ENCODE measurements at regions not wholly inside any gene's neighbourhood (a gene's known extent, or its start where the extent isn't known, plus 50 kb on each side); places are given as distances from the start of the nearest gene placed in this dataset.

GRCh38 chr9:13939701-13940490 lies 374.0 kb downstream of the NFIB start:
- no peak overlapping the region for H3K4me2 ChIP-seq (ENCODE audit: insufficient read depth, low read length)

GRCh38 chr9:13939134-13939533 lies 374.8 kb downstream of the NFIB start:
- Histone ChIP-seq H3K27me3 (ENCODE audit: control insufficient read depth in 2 of 2, insufficient read depth in 2 of 2, low read length in 2 of 2) (no peaks in the 10 kb centered on the region), H3K4me1 (ENCODE audit: control insufficient read depth, extremely low read depth, insufficient read depth, low read length) (peaks cover 31% of the 10 kb centered on the region), H4K20me1 (replicated peaks; ENCODE audit: control insufficient read depth, extremely low read depth, insufficient read depth, low read length) (no peaks in the 10 kb centered on the region), H3K9me1 (replicated peaks; ENCODE audit: control insufficient read depth, extremely low read depth, insufficient read depth, low read length) (no peaks in the 10 kb centered on the region), H3K79me2 (ENCODE audit: control insufficient read depth, insufficient read depth, low read length) (no peaks in the 10 kb centered on the region), H3K27ac (ENCODE audit: insufficient read depth, low read depth, low read length) (peak overlapping the region; percentile 49), H3K4me3 (replicated peaks in 1 of 3; ENCODE audit: insufficient read depth in 1 of 3, low read depth in 1 of 3, low read length in 3 of 3) (no peak overlapping the region), H2AFZ (ENCODE audit: low read depth, low read length) (peak overlapping the region; percentile 79), H3K9me3 (replicated peaks; ENCODE audit: control insufficient read depth, insufficient read depth, low read length) (no peaks in the 10 kb centered on the region), H3K36me3 (ENCODE audit: control insufficient read depth in 2 of 2, extremely low read depth in 1 of 2, insufficient read depth in 2 of 2, low read length in 2 of 2) (no peaks in the 10 kb centered on the region), H3K9ac (replicated peaks; ENCODE audit: extremely low read depth, insufficient read depth, low read length) (peak overlapping the region; percentile 24), H3K4me2 (ENCODE audit: insufficient read depth, low read length) (peak overlapping the region; percentile 35)
- POLR2A ChIA-PET: no interaction called here
- intact Hi-C loops (cut with micrococcal nuclease) (loop anchor here (5.0 kb wide), 1 partner anchor 42 kb away; no protein-coding TSS in a partner anchor), dilution Hi-C loops (cut with MboI; ENCODE audit: extremely low pct_ligation_motif_present, low sequenced_read_pairs) (no loop called here)
- CTCF ChIA-PET: interaction anchor here (0.7 to 1.3 kb wide), 5 partner anchors 23 to 511 kb away, joined by 3 to 4 read pairs (median 3); no protein-coding TSS in a partner anchor
- DNase-seq (ENCODE audit: low read depth, low spot score) (peak; percentile 91), FAIRE-seq (peak; percentile 82)
- peak; percentile 46 for TF ChIP-seq JUN (IDR thresholded peaks at IDR 0.05; ENCODE audit: borderline replicate concordance, insufficient read depth, insufficient read length, low read depth)
- no peak for TF ChIP-seq CTCF (IDR thresholded peaks at IDR 0.05; ENCODE audit: extremely low read depth in 1 of 2, insufficient read depth in 1 of 2, low read depth in 1 of 2, low read length in 2 of 2)
- TF ChIP-seq GATA2 (IDR thresholded peaks at IDR 0.05; ENCODE audit: insufficient read depth, insufficient read length, low read depth, low read length): peak; percentile 49
- no peak for TF ChIP-seq EZH2 (IDR thresholded peaks at IDR 0.05; ENCODE audit: borderline replicate concordance, low read depth, low read length, severe bottlenecking)
- no peak for TF ChIP-seq POLR2AphosphoS5 (IDR thresholded peaks at IDR 0.05; ENCODE audit: insufficient read depth, low read depth, low read length)
- TF ChIP-seq MYC (IDR thresholded peaks at IDR 0.05; ENCODE audit: low read depth, low read length): no peak
- no peak for TF ChIP-seq POLR2A (IDR thresholded peaks at IDR 0.05; ENCODE audit: low read depth, low read length)
- TF ChIP-seq FOS (IDR thresholded peaks at IDR 0.05; ENCODE audit: borderline replicate concordance, insufficient read depth, low read length): peak; percentile 66
- TF ChIP-seq MAX (IDR thresholded peaks at IDR 0.05; ENCODE audit: insufficient read depth, insufficient read length): no peak
- no TSS peak for BruUV-seq (replicated peaks)

More at GRCh38 chr9:13939701-13940490, 374.0 kb downstream of the NFIB start:
- peak overlapping the region; percentile 49 for H3K27ac ChIP-seq (ENCODE audit: insufficient read depth, low read depth, low read length)
- no TSS peak for BruUV-seq (replicated peaks)
- H3K4me3 ChIP-seq (replicated peaks in 1 of 3; ENCODE audit: insufficient read depth in 1 of 3, low read depth in 1 of 3, low read length in 3 of 3): no peak overlapping the region
- H3K4me1 ChIP-seq (ENCODE audit: control insufficient read depth, extremely low read depth, insufficient read depth, low read length): peaks cover 31% of the 10 kb centered on the region
- no peak for TF ChIP-seq MYC (IDR thresholded peaks at IDR 0.05; ENCODE audit: low read depth, low read length)
- TF ChIP-seq MAX (IDR thresholded peaks at IDR 0.05; ENCODE audit: insufficient read depth, insufficient read length): no peak
- no peak for TF ChIP-seq POLR2A (IDR thresholded peaks at IDR 0.05; ENCODE audit: low read depth, low read length)
- H4K20me1 ChIP-seq (replicated peaks; ENCODE audit: control insufficient read depth, extremely low read depth, insufficient read depth, low read length): no peaks in the 10 kb centered on the region
- dilution Hi-C loops (cut with MboI; ENCODE audit: extremely low pct_ligation_motif_present, low sequenced_read_pairs) (no loop called here), intact Hi-C loops (cut with micrococcal nuclease) (loop anchor here (5.0 to 10.0 kb wide), 2 partner anchors 43 to 465 kb away; no protein-coding TSS in a partner anchor)
- DNase-seq (ENCODE audit: low read depth, low spot score) (no peak), FAIRE-seq (no peak)
- H3K9me1 ChIP-seq (replicated peaks; ENCODE audit: control insufficient read depth, extremely low read depth, insufficient read depth, low read length): no peaks in the 10 kb centered on the region
- POLR2A ChIA-PET: no interaction called here
- CTCF ChIA-PET: interaction anchor here (1.0 to 1.3 kb wide), 4 partner anchors 24 to 494 kb away, joined by 3 to 4 read pairs (median 3); no protein-coding TSS in a partner anchor
- H2AFZ ChIP-seq (ENCODE audit: low read depth, low read length): peak overlapping the region; percentile 79
- no peak overlapping the region for H3K9ac ChIP-seq (replicated peaks; ENCODE audit: extremely low read depth, insufficient read depth, low read length)
- H3K36me3 ChIP-seq (ENCODE audit: control insufficient read depth in 2 of 2, extremely low read depth in 1 of 2, insufficient read depth in 2 of 2, low read length in 2 of 2): no peaks in the 10 kb centered on the region
- H3K9me3 ChIP-seq (replicated peaks; ENCODE audit: control insufficient read depth, insufficient read depth, low read length): no peaks in the 10 kb centered on the region
- no peaks in the 10 kb centered on the region for H3K27me3 ChIP-seq (ENCODE audit: control insufficient read depth in 2 of 2, insufficient read depth in 2 of 2, low read length in 2 of 2)
- no peaks in the 10 kb centered on the region for H3K79me2 ChIP-seq (ENCODE audit: control insufficient read depth, insufficient read depth, low read length)

Measured in endothelial cell of umbilical vein (primary cell).